C1 segment of cervical spinal cord (tissue), 14 donors: ENCODE measurements at regions not wholly inside any gene's neighbourhood (a gene's known extent, or its start where the extent isn't known, plus 50 kb on each side); places are given as distances from the start of the nearest gene placed in this dataset.

Source experiments
- DNase-seq, 14 donors: peaks; one replicate each; lab custom pipeline; 2025; lab: John Stamatoyannopoulos, UW

- DNase-seq, result no peak
Measured at GRCh38 chr12:66962290-66962689, 283.4 kb upstream of the GRIP1 start.

DNA sequence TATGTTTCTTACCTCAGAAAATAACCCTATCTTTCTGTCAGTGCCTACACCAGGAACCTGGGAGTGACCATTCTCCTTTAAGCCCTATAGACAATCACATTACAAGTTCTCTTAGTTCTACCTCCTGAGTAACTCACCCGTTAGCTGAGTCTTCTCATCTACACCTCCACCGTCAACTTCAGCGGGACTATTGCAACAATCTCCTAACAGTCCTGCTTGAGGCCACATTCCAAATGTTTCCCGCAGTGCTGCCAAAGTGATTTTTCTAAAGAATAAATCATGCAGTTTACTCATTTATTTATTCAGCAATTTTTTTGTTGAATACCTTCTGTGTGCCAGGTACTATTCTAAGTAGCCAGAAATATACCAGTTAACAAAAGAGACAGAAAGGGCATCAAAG lies 285.0 kb upstream of the GRIP1 start:
- DNase-seq, result no peak

DNA sequence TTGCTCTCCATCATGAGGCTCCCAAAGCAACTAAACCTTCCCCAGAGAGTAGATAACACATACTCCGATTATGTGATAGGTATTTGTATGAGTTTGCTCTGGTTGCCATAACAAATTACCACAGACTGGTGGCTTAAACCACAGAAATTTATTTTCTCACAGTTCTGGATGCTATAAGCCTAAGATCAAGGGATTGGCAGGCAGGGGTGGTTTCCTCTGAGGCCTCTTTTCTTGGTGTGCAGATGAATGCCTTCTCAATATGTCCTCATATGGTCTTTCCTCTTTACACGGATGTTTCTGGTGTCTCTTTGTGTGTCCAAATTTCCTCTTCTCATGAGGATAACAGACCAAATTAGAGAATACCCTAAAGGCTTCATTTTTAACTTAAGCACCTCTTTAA lies 285.8 kb upstream of the GRIP1 start:
- DNase-seq, result no peak

- no peak for DNase-seq
Measured at GRCh38 chr12:66965621-66966020, 286.7 kb upstream of the GRIP1 start.

GRCh38 chr12:66971816-66972215 lies 292.9 kb upstream of the GRIP1 start:
- DNase-seq, result no peak

DNA sequence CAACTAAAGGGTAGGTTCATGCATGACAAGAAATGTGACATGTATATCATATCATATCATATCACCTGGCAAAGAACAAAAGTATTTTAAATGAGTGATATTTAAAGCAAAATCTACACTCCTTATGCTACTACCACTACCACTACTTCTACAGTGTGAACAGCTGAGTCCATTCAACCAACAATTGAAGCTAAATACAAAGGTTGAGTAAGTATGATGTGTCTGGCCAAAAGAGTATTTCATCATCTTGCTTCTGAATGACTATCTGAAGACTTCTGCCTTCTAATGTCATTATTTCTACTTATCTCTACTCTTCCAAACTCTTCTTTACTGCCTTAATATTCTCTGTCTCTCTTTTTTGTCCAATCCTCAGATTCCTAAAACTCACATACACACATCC lies 292.6 kb upstream of the CAND1 start:
- DNase-seq, result no peak

GRCh38 chr12:66978802-66979201 lies 290.4 kb upstream of the CAND1 start:
- peak in 1 of 14 donors; percentile 0 for DNase-seq

- DNase-seq, result no peak
Measured at GRCh38 chr12:66979251-66979650, 289.9 kb upstream of the CAND1 start.

DNA sequence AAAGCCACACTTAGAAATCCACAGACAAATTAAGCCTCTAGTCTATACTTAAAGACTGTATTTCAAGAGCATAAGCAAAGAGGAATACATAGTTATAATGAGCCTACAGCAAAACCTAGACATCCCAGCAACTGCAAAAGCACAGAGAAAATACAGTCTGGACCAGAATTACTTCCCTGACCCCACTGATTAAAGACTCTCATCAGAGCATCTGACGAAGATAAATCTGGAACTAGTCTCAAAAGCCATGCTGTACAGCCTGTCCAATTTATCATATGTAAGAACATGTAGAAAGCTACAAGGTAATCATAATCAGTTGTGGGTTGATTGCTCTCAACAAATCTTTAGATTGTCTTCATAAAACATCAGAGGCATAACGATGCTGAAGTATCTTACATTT lies 285.1 kb upstream of the CAND1 start:
- no peak for DNase-seq

DNA sequence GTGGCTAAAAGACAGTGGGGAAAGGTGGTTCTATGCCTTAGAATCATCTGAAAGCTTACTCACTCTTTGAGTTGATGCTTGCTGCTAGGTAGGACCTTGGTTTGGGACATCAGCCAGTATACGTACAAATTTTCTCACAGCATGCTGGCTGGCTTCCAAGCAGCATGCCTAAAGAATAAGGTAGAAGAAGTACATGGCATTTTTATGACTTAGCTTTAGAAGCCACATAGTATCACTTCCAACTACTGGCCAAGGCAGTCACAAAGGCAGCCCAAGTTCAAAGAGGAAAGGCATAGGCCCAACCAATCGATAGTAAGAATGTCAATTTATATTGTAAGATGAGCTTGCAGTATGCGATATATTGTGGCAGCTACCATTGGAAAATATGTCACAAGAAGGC lies 284.2 kb upstream of the CAND1 start:
- no peak for DNase-seq

DNA sequence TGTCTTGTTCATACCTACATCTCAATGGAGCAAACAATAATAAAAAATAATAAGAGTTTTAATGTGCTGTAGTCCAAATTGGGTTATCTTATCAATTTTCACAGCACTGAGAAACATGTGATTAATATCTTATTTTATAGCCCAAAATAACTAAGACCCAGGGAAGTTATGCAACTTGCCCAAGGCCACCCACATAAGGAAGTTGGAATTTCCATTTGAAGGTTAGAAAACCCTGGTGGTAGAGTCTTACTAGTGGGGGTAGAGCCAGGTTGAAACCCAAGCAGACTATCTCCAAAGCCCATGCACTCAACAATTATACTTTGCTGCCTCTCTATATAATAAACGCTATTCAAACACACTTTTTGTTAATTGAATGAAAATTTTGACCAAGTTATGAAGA lies 270.0 kb upstream of the CAND1 start:
- DNase-seq, result no peak

DNA sequence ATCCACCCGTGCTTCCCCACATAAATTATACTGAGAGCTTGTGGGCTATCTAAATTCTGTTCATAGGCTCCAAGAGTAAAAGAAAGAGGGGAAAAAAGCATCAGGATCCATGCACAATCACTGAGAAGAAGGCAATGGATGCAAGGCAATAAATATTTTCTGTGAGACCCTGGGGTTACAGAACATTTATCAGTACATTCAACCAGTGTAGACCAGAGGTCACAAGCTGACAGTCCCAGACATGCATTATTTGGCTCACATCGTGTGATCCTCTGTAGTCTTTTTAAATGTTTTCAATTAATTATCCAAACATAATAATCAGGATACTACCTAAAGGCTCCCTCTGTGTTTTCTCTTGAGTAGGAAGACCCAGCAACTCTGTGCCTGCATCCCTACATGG lies 267.9 kb upstream of the CAND1 start:
- DNase-seq, result no peak

DNA sequence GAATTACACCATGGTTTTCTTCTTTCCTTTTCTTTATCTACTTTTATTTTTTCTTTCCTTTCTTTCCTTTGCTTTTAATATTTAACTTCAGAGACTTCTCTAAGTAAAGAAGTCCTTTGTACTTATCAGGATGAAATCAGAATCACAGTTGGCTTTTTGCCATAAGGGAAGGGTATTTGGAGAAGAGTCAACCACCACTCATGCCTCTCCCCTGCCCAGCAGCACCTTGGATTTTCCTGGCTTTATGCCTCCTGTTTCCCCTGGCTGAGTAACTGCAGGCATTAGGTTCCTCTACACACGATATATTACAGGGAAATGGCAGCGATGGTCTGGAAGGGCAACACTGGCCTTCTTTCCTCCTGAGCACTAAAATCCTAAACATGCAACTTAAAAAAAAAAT lies 266.4 kb upstream of the CAND1 start:
- DNase-seq, result no peak

DNA sequence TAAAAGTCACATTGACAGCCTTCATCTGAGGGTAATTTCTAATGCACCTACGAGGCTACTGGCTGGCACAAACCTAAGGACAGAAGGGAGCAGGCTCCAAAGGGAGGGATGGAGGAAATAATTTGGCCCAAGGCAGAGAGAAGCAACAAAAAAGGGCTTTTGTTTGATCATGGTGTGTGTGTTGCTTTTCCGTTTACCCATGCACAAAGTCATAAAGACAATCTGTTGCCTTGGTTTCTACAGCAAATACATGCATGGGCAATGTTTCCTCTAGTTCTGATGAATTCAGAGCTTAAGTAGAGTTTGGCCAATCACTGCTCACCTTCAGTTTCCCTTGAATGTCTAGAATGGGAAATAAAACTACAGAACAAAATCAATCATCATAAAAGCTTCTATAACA lies 262.5 kb upstream of the CAND1 start:
- DNase-seq, result no peak

DNA sequence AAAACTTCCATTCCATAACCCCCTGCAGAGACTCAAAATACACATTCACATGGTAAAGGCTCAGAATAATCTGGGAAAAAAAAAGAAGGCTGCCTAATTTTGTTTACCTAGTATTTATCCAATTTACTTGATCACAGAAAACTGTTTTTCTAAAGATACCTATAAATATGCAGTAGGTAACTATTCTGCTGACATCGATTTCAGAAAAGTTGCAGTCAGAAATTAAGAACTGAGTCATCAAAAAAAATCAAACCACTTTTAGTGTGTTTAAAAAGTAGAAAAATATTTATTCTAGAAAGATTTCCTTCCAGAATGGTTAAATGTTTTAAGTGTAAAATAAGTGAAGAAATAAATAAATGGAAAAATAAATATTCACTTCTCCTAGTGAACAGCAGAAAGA lies 254.5 kb upstream of the CAND1 start:
- no peak for DNase-seq

DNA sequence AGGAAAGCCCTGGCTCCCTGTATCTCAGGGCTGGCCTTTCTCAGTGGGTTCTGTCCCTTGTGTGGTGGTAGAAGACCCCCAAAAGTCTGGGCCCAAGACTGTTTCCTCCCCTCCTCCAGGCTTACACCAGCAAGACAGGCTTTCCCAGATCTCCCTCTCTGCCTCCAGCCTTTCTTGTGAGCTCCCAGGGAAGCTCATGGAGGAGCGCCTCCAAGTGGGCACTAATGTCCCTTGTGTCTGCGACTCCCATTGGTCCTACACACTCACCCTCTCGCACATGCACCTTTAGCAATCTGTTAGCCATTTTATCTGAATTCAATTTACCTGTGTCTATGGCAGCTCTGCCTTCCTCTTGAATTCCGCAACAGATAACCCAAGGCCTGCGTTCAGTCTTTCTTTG lies 251.1 kb upstream of the CAND1 start:
- DNase-seq, result no peak

GRCh38 chr12:67019070-67019469 lies 250.1 kb upstream of the CAND1 start:
- DNase-seq, result no peak

GRCh38 chr12:67025543-67026114 lies 243.5 kb upstream of the CAND1 start:
- no peak for DNase-seq

DNA sequence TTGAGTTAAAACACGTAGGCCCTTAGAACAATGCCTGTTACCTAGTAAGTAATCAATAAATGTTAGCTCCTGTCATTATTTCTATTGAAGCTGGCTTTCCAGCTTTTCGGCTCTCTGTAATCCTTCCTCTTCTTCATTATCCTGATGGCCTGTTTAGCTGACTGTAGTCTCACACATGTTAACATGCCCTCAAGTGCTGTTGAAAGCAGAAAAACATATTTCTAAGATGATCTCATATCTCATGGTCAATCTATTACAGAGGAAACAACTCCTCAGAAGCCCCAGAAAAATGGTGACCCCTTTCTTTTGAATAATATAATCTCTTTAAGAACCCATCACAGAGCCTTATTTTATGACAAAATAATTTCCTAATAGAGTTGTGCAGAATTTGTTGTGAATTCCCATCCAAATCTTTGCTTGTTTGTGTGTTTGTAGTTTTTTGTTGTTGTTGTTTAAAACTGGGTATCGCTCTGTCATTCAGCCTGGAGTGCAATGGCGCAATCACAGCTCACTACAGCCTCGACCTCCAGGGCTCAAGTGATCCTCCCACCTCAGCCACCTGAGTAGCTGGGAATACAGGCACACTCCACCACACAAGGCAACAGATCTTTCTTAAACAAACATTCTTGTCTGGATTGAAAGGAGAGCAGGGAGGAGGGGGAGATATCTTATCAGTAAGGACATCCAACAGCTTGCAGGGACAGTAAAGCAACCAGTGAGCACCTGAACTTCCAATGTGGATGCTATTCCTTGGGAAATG lies 242.5 kb upstream of the CAND1 start:
- DNase-seq, result no peak

GRCh38 chr12:67028529-67028928 lies 240.6 kb upstream of the CAND1 start:
- no peak for DNase-seq

GRCh38 chr12:67034110-67034879 lies 234.9 kb upstream of the CAND1 start:
- no peak for DNase-seq

- DNase-seq, result no peak
Measured at GRCh38 chr12:67035121-67035520, 234.0 kb upstream of the CAND1 start.

DNA sequence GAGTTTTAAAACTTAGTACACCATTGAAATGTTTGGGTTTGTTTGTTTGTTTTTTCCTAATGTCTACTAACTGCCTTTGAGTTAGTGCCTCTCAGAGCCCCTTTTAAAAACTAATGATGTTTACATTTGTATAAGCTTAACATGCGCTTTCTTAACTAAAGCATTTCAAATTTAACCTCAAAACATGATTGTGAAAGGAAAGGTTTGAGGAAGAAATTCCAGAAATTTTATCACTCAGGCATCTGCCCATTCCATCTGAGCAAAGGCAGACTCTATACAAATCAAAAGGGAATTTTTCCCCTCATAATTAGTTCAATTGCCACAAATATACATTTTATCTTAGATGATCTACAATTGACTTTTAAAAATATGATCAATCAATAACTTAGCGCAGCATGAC lies 230.7 kb upstream of the CAND1 start:
- DNase-seq, result no peak
